Smooth muscle cell (in vitro differentiated cells): ENCODE measurements at regions not wholly inside any gene's neighbourhood (a gene's known extent, or its start where the extent isn't known, plus 50 kb on each side); places are given as distances from the start of the nearest gene placed in this dataset.

ENCODE experiments used
- DNase-seq: peaks from one replicate; lab custom pipeline; 2025; ENCODE audit not compliant: unreplicated experiment; lab: John Stamatoyannopoulos, UW
- H2AFZ ChIP-seq: fragments of 200-600 bp; sonication (generic); 2 replicates; pipeline ENCODE4 v1.6.0; 2016; ENCODE audit warnings: antibody characterized with exemption, low read depth, mild to moderate bottlenecking
- H3F3A ChIP-seq: fragments of 200-600 bp; sonication (generic); 2 replicates; pipeline ENCODE4 v1.6.0; 2017; ENCODE audit warnings: antibody characterized with exemption, low read depth
- H3K27ac ChIP-seq: fragments of 200-600 bp; sonication (generic); 2 replicates; pipeline ENCODE4 v1.5.1; 2016; ENCODE audit warnings: low read depth, mild to moderate bottlenecking
- H3K27me3 ChIP-seq: fragments of 200-600 bp; sonication (generic); 2 replicates; pipeline ENCODE4 v1.6.1; 2016; ENCODE audit warnings: low read depth, mild to moderate bottlenecking
- H3K36me3 ChIP-seq: fragments of 200-600 bp; sonication (generic); 2 replicates; pipeline ENCODE4 v1.5.1; 2016; ENCODE audit warnings: low read depth
- H3K4me1 ChIP-seq: fragments of 200-600 bp; sonication (generic); 2 replicates; pipeline ENCODE4 v1.5.1; 2016; ENCODE audit warnings: low read depth
- H3K4me2 ChIP-seq: fragments of 200-600 bp; sonication (generic); 2 replicates; pipeline ENCODE4 v1.6.0; 2016; ENCODE audit warnings: mild to moderate bottlenecking
- H3K4me3 ChIP-seq: fragments of 200-600 bp; sonication (generic); 2 replicates; pipeline ENCODE4 v1.5.1; 2016; ENCODE audit warnings: mild to moderate bottlenecking
- H3K79me2 ChIP-seq: fragments of 200-600 bp; sonication (generic); 2 replicates; pipeline ENCODE4 v1.6.0; 2016; ENCODE audit warnings: low read depth, mild to moderate bottlenecking
- H3K9ac ChIP-seq: fragments of 200-600 bp; sonication (generic); 2 replicates; pipeline ENCODE4 v1.6.0; 2016; ENCODE audit warnings: low read depth
- H3K9me3 ChIP-seq: fragments of 200-600 bp; sonication (generic); replicated peaks from 2 replicates; pipeline ENCODE4 v1.5.1; 2016; ENCODE audit warnings: low read depth
- H4K20me1 ChIP-seq: fragments of 200-600 bp; sonication (generic); 2 replicates; pipeline ENCODE4 v1.6.0; 2016; ENCODE audit warnings: low read depth
- WGBS: methylation state at CpG from one replicate; pipeline ENCODE4 v1.1.7; 2016; ENCODE audit warnings: low lambda C conversion rate; 5-methylcytosine and 5-hydroxymethylcytosine counted together
- TF ChIP-seq, protein P1 (sequence below): fragments of 200-600 bp; sonication (generic); IDR thresholded peaks from 2 replicates; pipeline ENCODE4 v1.5.1; 2017; ENCODE audit warnings: borderline replicate concordance, mild to moderate bottlenecking, antibody characterized with exemption; ENCODE audit not compliant: insufficient read depth, poor library complexity, severe bottlenecking

DNA sequence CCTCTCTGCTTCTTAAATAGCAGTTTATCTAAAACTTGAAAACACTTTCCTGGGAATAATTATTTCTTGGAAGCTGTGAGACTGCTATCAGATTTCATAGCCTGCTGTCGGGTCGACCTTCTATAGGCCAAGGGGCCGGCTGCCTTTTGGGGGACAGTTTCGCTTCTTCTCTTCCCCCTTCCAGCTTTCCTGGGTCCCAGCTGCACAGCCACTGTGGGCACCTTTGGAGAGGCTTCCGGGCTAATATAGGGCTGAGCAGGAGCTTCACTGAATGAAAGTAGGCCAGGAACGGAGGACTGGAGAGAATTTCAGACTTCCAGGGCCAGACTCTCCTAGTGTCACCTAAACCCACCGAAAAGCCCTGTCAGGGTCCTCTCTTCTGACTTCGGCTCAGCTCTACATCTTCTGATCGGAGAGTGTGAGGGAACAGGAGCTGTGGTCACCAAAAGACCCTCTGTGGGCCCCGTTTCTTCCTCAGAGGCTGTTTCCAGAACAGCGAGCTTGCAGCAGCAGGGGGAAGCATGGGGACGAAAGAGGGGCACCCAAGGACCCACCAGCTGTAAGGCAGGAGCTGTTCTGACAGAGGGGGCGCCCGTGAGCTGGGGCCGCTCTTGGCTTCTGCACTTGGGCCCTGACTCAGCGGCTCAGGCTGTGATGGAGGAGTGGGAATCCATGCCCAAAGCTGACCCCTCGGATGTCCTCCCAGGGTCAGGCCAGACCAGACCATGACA is 620.6 kb downstream of the BCOR start:
- Histone ChIP-seq H3K27me3 (no peaks in the 10 kb centered on the region), H2AFZ (peak overlapping the region; percentile 13), H3K9me3 (no peaks in the 10 kb centered on the region), H3K36me3 (no peaks in the 10 kb centered on the region), H3F3A (peaks cover 11% of the 10 kb centered on the region), H3K79me2 (no peaks in the 10 kb centered on the region), H3K4me3 (no peak overlapping the region), H3K9ac (peak overlapping the region; percentile 81), H3K4me1 (peaks cover 10% of the 10 kb centered on the region), H3K4me2 (peak overlapping the region; percentile 73), H4K20me1 (no peaks in the 10 kb centered on the region), H3K27ac (peak overlapping the region; percentile 97)
- peak; percentile 69 for DNase-seq
- TF ChIP-seq, protein P1, sequence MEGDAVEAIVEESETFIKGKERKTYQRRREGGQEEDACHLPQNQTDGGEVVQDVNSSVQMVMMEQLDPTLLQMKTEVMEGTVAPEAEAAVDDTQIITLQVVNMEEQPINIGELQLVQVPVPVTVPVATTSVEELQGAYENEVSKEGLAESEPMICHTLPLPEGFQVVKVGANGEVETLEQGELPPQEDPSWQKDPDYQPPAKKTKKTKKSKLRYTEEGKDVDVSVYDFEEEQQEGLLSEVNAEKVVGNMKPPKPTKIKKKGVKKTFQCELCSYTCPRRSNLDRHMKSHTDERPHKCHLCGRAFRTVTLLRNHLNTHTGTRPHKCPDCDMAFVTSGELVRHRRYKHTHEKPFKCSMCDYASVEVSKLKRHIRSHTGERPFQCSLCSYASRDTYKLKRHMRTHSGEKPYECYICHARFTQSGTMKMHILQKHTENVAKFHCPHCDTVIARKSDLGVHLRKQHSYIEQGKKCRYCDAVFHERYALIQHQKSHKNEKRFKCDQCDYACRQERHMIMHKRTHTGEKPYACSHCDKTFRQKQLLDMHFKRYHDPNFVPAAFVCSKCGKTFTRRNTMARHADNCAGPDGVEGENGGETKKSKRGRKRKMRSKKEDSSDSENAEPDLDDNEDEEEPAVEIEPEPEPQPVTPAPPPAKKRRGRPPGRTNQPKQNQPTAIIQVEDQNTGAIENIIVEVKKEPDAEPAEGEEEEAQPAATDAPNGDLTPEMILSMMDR = peak; percentile 57
- 69% methylated on average over 17 of the region's 17 CpGs for WGBS

DNA sequence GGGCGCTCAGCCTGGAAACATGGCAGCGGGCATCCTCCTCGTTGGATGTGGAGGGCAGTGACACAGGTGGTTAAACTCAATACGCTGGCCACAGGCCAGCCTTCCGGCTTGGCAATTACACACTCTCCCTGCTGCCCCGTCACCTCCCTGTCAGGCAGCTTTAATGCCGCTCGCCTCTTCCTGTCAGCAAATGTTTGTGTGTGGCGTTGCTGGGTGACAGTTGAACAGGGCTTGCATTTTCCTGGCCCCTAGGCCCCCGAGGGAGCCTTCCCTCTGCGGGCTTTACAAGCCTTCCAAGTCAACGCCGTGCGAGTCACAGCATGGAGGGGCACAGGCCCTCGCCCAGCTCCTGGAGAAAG is 620.0 kb downstream of the BCOR start:
- Histone ChIP-seq H3K79me2 (no peaks in the 10 kb centered on the region), H3K4me2 (peak overlapping the region; percentile 27), H2AFZ (no peak overlapping the region), H4K20me1 (no peaks in the 10 kb centered on the region), H3F3A (peaks cover 11% of the 10 kb centered on the region), H3K4me3 (no peak overlapping the region), H3K36me3 (no peaks in the 10 kb centered on the region), H3K27me3 (no peaks in the 10 kb centered on the region), H3K9me3 (no peaks in the 10 kb centered on the region), H3K9ac (peak overlapping the region; percentile 81), H3K4me1 (peaks cover 10% of the 10 kb centered on the region), H3K27ac (peak overlapping the region; percentile 97)
- WGBS = 45% methylated on average over 15 of the region's 15 CpGs
- TF ChIP-seq, protein P1 = no peak
- peak; percentile 69 for DNase-seq

DNA sequence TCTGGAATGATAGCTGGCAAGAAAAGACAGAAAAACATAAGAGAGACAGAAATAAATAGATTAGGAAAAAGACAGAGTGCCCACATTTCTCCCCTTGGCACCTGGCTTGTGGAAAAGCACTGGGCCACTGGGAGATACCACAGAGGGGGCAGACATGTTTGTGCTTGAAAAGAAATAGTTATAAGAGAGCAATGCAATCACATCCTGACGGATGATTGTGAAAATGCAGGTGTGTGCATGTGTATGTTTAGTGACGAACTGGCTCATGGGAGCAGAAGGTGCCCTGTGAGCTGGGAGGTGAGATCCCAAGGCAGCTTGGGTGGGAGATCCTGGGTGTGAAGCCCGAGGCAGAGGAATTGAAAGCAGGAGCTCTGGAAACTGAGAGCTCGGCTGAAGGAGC is 617.9 kb downstream of the BCOR start:
- WGBS = 81% methylated on average over 4 of the region's 4 CpGs
- Histone ChIP-seq H3K36me3 (no peaks in the 10 kb centered on the region), H3K4me2 (no peak overlapping the region), H3F3A (peaks cover 11% of the 10 kb centered on the region), H3K4me3 (no peak overlapping the region), H3K9ac (no peak overlapping the region), H3K79me2 (no peaks in the 10 kb centered on the region), H3K9me3 (no peaks in the 10 kb centered on the region), H3K27me3 (no peaks in the 10 kb centered on the region), H3K4me1 (peaks cover 10% of the 10 kb centered on the region), H3K27ac (no peak overlapping the region), H2AFZ (no peak overlapping the region), H4K20me1 (no peaks in the 10 kb centered on the region)
- TF ChIP-seq, protein P1 = no peak
- DNase-seq = no peak

DNA sequence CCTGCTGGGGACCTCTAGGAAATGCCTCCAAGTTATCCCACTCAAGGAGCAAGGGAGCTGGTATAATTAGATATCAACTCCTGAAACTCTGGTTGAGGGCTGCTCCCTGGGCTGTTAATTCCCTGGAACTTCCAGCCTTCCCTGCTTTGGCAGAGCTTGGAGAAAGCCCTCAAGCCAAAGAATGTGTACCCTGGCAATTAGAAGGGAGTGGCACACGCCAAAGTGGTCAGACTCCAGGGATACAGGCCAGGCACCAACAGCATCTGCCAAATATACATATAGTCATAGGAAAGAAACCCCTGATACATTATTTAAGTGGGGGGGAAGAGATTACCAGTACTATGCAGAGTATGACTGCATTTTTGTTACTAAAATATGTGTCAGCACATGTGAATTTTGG is 616.8 kb downstream of the BCOR start:
- Histone ChIP-seq H3K27ac (no peak overlapping the region), H2AFZ (no peak overlapping the region), H3F3A (peaks cover 10% of the 10 kb centered on the region), H4K20me1 (no peaks in the 10 kb centered on the region), H3K4me1 (peaks cover 6% of the 10 kb centered on the region), H3K9me3 (no peaks in the 10 kb centered on the region), H3K36me3 (no peaks in the 10 kb centered on the region), H3K79me2 (no peaks in the 10 kb centered on the region), H3K9ac (no peak overlapping the region), H3K27me3 (no peaks in the 10 kb centered on the region), H3K4me3 (no peak overlapping the region), H3K4me2 (no peak overlapping the region)
- DNase-seq = no peak
- TF ChIP-seq, protein P1 = no peak
- 86% methylated on average over 1 of the region's 1 CpG for WGBS
